AG10803 (cell line): ENCODE measurements at regions not wholly inside any gene's neighbourhood (a gene's known extent, or its start where the extent isn't known, plus 50 kb on each side); places are given as distances from the start of the nearest gene placed in this dataset.
"Not testable (repeated sequence)": the region's sequence is repeated elsewhere in the genome, so short reads cannot be mapped to it uniquely, and the experiment has no call there.

Experiments
- DNase-seq: peaks from one replicate; pipeline ENCODE4 v3.0.0; 2010; ENCODE audit warnings: low read depth
- H3K4me3 ChIP-seq: 2 replicates; pipeline ENCODE4 v1.5.1; 2011; ENCODE audit warnings: mild to moderate bottlenecking, low read length, control low read depth
- TF ChIP-seq, protein P1 (sequence below): conservative IDR thresholded peaks from 2 replicates; pipeline ENCODE4 v1.5.1; 2011; ENCODE audit warnings: mild to moderate bottlenecking, low read length, control low read depth, inconsistent platforms

DNA sequence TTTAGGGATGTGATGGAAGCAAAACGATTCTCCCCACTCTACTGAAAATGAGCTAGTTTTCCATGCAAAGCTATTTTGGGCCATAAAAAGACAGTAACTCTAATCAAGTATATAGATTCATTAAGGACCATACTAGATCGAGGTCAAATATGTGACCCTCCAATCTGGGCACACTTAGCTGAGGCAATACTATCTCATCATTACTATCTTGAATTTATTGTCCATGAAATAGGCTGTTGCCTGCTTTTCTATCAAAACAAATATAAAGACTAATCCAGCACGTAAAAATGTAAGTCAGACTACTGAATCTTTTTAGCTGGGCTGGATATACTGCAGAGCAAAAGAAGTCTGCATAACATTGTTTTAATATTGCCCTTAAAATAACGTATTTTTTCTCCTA lies 943.1 kb downstream of the NR2F1-AS1 start:
- TF ChIP-seq, protein P1, sequence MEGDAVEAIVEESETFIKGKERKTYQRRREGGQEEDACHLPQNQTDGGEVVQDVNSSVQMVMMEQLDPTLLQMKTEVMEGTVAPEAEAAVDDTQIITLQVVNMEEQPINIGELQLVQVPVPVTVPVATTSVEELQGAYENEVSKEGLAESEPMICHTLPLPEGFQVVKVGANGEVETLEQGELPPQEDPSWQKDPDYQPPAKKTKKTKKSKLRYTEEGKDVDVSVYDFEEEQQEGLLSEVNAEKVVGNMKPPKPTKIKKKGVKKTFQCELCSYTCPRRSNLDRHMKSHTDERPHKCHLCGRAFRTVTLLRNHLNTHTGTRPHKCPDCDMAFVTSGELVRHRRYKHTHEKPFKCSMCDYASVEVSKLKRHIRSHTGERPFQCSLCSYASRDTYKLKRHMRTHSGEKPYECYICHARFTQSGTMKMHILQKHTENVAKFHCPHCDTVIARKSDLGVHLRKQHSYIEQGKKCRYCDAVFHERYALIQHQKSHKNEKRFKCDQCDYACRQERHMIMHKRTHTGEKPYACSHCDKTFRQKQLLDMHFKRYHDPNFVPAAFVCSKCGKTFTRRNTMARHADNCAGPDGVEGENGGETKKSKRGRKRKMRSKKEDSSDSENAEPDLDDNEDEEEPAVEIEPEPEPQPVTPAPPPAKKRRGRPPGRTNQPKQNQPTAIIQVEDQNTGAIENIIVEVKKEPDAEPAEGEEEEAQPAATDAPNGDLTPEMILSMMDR = no peak

DNA sequence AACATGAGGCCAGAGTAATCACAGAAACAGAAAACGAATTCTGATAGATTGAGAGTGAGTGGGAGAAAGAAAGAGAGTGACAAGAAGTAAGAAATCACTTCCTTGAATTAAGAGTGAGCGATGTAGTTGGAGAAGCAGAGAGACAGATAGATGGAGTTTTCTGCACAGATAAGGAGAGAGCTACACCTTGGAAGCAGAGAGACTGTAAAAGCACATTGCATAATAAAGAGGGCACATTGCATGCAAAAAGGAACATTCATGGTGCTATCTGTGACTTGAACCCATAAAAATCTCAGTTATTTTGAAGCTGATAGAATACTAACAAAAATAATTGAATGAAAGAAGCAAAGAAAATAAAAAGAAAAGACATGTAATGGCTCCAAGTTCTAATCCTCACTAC lies 943.8 kb downstream of the NR2F1-AS1 start:
- no peak for DNase-seq
- TF ChIP-seq, protein P1 = no peak
- no peak overlapping the region for H3K4me3 ChIP-seq

More for the DNA sequence above, 943.1 kb downstream of the NR2F1-AS1 start:
- H3K4me3 ChIP-seq = no peak overlapping the region
- no peak for DNase-seq

DNA sequence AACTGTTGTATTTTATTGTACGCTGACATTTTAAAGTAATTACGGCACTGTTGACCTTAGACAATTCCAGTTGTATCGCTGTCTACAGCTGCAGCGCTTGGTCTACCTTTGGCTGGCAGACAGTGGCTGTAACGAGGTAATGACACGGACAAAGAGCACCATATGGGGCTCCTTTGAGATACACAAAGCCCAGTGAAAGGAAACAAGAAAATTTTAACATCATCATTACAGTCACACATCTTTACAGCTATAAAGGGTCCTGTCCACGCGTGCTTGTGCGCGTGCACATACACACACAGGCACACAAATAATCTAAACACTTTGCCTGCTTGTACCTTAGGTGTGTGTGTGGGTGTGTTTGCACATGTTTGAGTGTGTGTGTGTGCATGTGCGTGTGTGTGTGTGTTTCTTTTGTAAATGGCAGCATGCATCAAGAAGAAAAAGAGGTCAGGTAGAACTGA lies 946.0 kb downstream of the NR2F1-AS1 start:
- no peak overlapping the region for H3K4me3 ChIP-seq
- no peak for DNase-seq
- TF ChIP-seq, protein P1 = no peak

DNA sequence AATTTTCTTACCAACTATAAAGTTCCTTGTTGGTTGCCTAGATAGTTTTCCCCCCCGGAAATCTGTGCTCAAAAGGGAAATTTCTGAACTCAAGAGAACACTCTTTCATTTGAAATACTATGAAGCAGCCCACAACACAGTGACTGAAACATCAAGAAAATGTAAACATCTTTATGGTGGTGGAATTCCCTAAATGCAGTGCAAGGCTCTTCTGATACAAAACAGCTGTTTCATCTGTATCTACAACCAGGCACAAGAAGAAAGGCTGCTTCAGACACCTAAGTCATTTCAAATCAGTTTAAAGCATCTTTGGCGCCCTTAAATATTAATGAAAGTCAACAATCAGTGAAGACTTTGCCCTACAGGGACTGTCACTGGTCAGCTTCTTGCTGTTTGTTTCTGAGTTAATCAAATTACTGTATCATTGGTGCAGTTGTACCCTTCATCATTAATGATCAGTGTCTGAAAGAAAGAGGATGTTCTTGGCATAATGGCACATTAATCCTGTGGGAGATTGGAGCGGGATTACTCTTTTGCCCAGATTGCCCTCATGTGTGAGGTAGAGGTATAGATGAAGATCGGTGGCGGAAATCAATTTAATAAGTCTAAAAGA lies 947.0 kb downstream of the NR2F1-AS1 start:
- no peak for DNase-seq
- TF ChIP-seq, protein P1 = no peak
- no peak overlapping the region for H3K4me3 ChIP-seq

DNA sequence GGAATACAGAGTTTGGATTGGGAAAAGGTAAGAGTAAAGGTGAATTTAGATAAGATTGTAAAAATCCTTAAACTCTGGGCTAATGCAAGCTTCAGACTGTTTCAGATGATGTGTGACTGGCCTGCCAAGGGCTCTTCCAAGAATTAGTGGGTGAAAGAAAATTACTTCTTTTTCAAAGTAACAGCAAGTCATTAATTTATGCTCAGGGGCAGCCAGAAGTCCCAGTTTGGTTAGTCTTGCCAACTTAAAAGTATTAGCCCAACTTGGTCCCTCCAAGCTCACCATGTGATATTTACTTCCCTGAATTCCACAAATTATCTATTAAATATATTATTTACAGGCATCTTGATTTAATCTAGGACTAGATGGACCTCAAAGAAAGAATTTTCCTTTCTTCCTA lies 947.8 kb downstream of the NR2F1-AS1 start:
- no peak for DNase-seq
- H3K4me3 ChIP-seq = no peak overlapping the region
- TF ChIP-seq, protein P1 = no peak

DNA sequence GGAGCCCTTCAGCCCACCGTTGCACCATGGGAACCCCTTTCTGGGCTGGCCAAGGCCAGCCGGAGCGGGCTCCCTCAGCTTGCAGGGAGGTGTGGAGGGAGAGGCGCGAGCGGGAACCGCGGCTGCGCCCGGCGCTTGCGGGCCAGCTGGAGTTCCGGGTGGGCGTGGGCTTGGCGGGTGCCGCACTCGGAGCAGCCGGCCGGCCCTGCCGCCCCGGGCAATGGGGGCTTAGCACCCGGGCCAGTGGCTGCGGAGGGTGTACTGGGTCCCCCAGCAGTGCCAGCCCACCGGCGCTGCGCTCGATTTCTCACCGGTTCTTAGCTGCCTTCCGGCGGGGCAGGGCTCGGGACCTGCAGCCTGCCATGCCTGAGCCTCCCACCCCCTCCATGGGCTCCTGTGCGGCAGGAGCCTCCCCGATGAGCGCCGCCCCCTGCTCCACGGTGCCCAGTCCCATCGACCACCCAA lies 949.8 kb downstream of the NR2F1-AS1 start:
- DNase-seq, H3K4me3 ChIP-seq: not testable (repeated sequence)

DNA sequence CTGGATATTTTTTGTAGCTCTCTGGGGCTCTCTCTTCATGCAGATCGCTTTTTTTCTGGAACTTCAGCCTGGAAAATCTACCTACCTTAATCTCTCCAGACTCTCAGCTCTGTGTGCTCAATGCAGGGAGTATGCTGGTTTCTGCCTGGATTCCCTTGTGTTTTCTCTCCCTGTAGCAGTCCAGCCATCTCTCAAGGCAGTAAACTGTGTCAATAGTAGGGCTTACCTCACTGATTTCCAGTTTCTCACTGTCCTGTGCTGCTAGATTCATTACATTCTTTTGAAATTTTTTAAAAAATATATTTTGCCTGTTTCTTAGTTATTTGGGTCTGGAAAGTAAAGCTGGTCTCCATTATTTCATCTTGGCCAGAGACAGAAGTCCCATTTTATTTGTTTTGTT lies 951.4 kb downstream of the NR2F1-AS1 start:
- H3K4me3 ChIP-seq = no peak overlapping the region
- TF ChIP-seq, protein P1 = no peak
- no peak for DNase-seq
